OCI-LY3 (cell line): ENCODE measurements at regions not wholly inside any gene's neighbourhood (a gene's known extent, or its start where the extent isn't known, plus 50 kb on each side); places are given as distances from the start of the nearest gene placed in this dataset.
"Not testable (repeated sequence)": the region's sequence is repeated elsewhere in the genome, so short reads cannot be mapped to it uniquely, and the experiment has no call there.

Source experiments
- H2AFZ ChIP-seq: fragments of 200-600, 300-600 bp; shearing (Covaris generic); 2 replicates; pipeline ENCODE4 v1.6.0; 2014; ENCODE audit warnings: antibody characterized with exemption, low read depth, low read length
- H3K27ac ChIP-seq: fragments of 200-600, 300-600 bp; sonication (generic); 2 replicates; pipeline ENCODE4 v1.5.1; 2014; ENCODE audit warnings: mild to moderate bottlenecking, low read length, moderate library complexity, mixed read lengths
- H3K27me3 ChIP-seq: fragments of 200-600, 300-600 bp; sonication (generic); 2 replicates; pipeline ENCODE4 v1.6.1; 2014; ENCODE audit warnings: low read depth, low read length, mixed read lengths
- H3K36me3 ChIP-seq: fragments of 200-600, 300-600 bp; sonication (generic); replicated peaks from 2 replicates; pipeline ENCODE3; 2014; ENCODE audit warnings: low read depth, low read length, mixed read lengths
- H3K4me1 ChIP-seq: fragments of 300-600, 200-600 bp; sonication (generic); 2 replicates; pipeline ENCODE4 v1.6.1; 2014; ENCODE audit warnings: low read length, mixed read lengths
- H3K4me2 ChIP-seq: fragments of 200-600, 300-600 bp; sonication (generic); 2 replicates; pipeline ENCODE4 v1.6.1; 2014; ENCODE audit warnings: low read length, mixed read lengths
- H3K4me3 ChIP-seq: fragments of 300-600, 200-600 bp; sonication (generic); 2 replicates; pipeline ENCODE4 v1.5.1; 2014; ENCODE audit warnings: antibody characterized with exemption, mild to moderate bottlenecking, low read length, moderate library complexity
- H3K79me2 ChIP-seq: fragments of 300-600, 200-600 bp; shearing (Covaris generic); 2 replicates; pipeline ENCODE4 v1.6.1; 2014; ENCODE audit warnings: mild to moderate bottlenecking, low read length, mixed read lengths
- H3K9ac ChIP-seq: fragments of 300-600, 200-600 bp; shearing (Covaris generic); 2 replicates; pipeline ENCODE4 v1.6.0; 2014; ENCODE audit warnings: mild to moderate bottlenecking, low read length, moderate library complexity
- H3K9me3 ChIP-seq: fragments of 200-600, 300-600 bp; shearing (Covaris generic); 2 replicates; pipeline ENCODE4 v1.6.1; 2014; ENCODE audit warnings: low read length, mixed read lengths; ENCODE audit not compliant: insufficient read depth
- H4K20me1 ChIP-seq: fragments of 200-600, 300-600 bp; sonication (generic); 2 replicates; pipeline ENCODE4 v1.6.1; 2016; ENCODE audit warnings: low read length, mixed read lengths; ENCODE audit not compliant: insufficient read depth
- CTCF ChIP-seq: fragments of 200-600, 300-600 bp; sonication (generic); IDR thresholded peaks from 2 replicates; pipeline ENCODE4 v1.5.1; 2014; ENCODE audit warnings: antibody characterized with exemption, low read length, low read depth
- EZH2phosphoT487 ChIP-seq: fragments of 200-600 bp; shearing (Covaris generic); IDR thresholded peaks from 2 replicates; pipeline ENCODE4 v1.6.1; 2018; ENCODE audit warnings: antibody characterized with exemption, mixed run types, low read depth

- Histone ChIP-seq H3K9ac (no peak overlapping the region), H3K27me3 (no peaks in the 10 kb centered on the region), H3K4me3 (no peak overlapping the region), H4K20me1 (no peaks in the 10 kb centered on the region), H3K4me2 (no peak overlapping the region), H2AFZ (no peak overlapping the region), H3K27ac (no peak overlapping the region), H3K79me2 (no peaks in the 10 kb centered on the region), H3K36me3 (no peaks in the 10 kb centered on the region), H3K4me1 (no peaks in the 10 kb centered on the region), H3K9me3 (no peaks in the 10 kb centered on the region)
- TF ChIP-seq CTCF (no peak), EZH2phosphoT487 (no peak)
These were observed 558.9 kb upstream of the ADAMTS5 start for GRCh38 chr21:27525780-27526179.

GRCh38 chr21:27519361-27519760 lies 552.5 kb upstream of the ADAMTS5 start:
- H3K4me3 ChIP-seq, result no peak overlapping the region
- no peak for TF ChIP-seq EZH2phosphoT487
- TF ChIP-seq CTCF, result no peak
- no peak overlapping the region for H3K9ac ChIP-seq
- no peaks in the 10 kb centered on the region for H3K36me3 ChIP-seq
- no peaks in the 10 kb centered on the region for H3K79me2 ChIP-seq
- H3K4me1 ChIP-seq, result no peaks in the 10 kb centered on the region
- H3K27ac ChIP-seq, result no peak overlapping the region
- no peak overlapping the region for H3K4me2 ChIP-seq
- H3K27me3 ChIP-seq, result no peaks in the 10 kb centered on the region
- H2AFZ ChIP-seq, result no peak overlapping the region
- H3K9me3 ChIP-seq, result no peaks in the 10 kb centered on the region
- H4K20me1 ChIP-seq, result no peaks in the 10 kb centered on the region

GRCh38 chr21:27517177-27517576 lies 550.3 kb upstream of the ADAMTS5 start:
- not testable (repeated sequence) for H2AFZ ChIP-seq, H3K4me2 ChIP-seq, H3K9ac ChIP-seq, H3K27me3 ChIP-seq, H3K9me3 ChIP-seq, H4K20me1 ChIP-seq, H3K4me1 ChIP-seq, H3K27ac ChIP-seq, H3K79me2 ChIP-seq, H3K36me3 ChIP-seq, H3K4me3 ChIP-seq

GRCh38 chr21:27515676-27516075 lies 548.8 kb upstream of the ADAMTS5 start:
- TF ChIP-seq EZH2phosphoT487, result no peak
- no peak for TF ChIP-seq CTCF
- Histone ChIP-seq H3K9ac (no peak overlapping the region), H3K27ac (no peak overlapping the region), H4K20me1 (no peaks in the 10 kb centered on the region), H2AFZ (no peak overlapping the region), H3K79me2 (no peaks in the 10 kb centered on the region), H3K36me3 (no peaks in the 10 kb centered on the region), H3K4me2 (no peak overlapping the region), H3K9me3 (no peaks in the 10 kb centered on the region), H3K4me3 (no peak overlapping the region), H3K4me1 (no peaks in the 10 kb centered on the region), H3K27me3 (no peaks in the 10 kb centered on the region)

- Histone ChIP-seq H3K27me3 (no peaks in the 10 kb centered on the region), H3K4me1 (no peaks in the 10 kb centered on the region), H3K9me3 (no peaks in the 10 kb centered on the region), H3K9ac (no peak overlapping the region), H3K27ac (no peak overlapping the region), H2AFZ (no peak overlapping the region), H3K4me3 (no peak overlapping the region), H4K20me1 (no peaks in the 10 kb centered on the region), H3K79me2 (no peaks in the 10 kb centered on the region), H3K4me2 (no peak overlapping the region), H3K36me3 (no peaks in the 10 kb centered on the region)
- TF ChIP-seq EZH2phosphoT487, result no peak
- no peak for TF ChIP-seq CTCF
These were observed 546.9 kb upstream of the ADAMTS5 start for GRCh38 chr21:27513825-27514224.
